Thyroid gland (tissue), 4 donors: ENCODE measurements at regions not wholly inside any gene's neighbourhood (a gene's known extent, or its start where the extent isn't known, plus 50 kb on each side); places are given as distances from the start of the nearest gene placed in this dataset.

Experiments
- DNase-seq, 2 donors: peaks; one replicate each; pipeline ENCODE4 v3.0.0-alpha.2; 2019
- H3K27ac ChIP-seq, 3 donors: fragments of 200-600 bp; sonication (generic); 1 replicate in 2 of 3; 2 replicates in 1 of 3; pipeline ENCODE4 v1.5.1; 2016 to 2019; ENCODE audit warnings: mild to moderate bottlenecking in 1 of 3, moderate library complexity in 1 of 3
- H3K27me3 ChIP-seq: fragments of 200-600 bp; sonication (generic); one replicate; pipeline ENCODE4 v1.5.1; 2019
- H3K36me3 ChIP-seq, 2 donors: fragments of 200-600 bp; sonication (generic); one replicate each; pipeline ENCODE4 v1.5.1; 2016 to 2019
- H3K4me1 ChIP-seq, 2 donors: fragments of 200-600 bp; sonication (generic); one replicate each; pipeline ENCODE4 v1.5.1; 2017 to 2019
- H3K4me3 ChIP-seq, 3 donors: fragments of 200-600 bp; sonication (generic); replicated peaks in 1 of 3; 1 replicate in 2 of 3; 2 replicates in 1 of 3; pipeline ENCODE4 v1.5.1; 2016; ENCODE audit warnings: mild to moderate bottlenecking in 1 of 3
- H3K9me3 ChIP-seq: fragments of 200-600 bp; sonication (generic); one replicate; pipeline ENCODE4 v1.5.1; 2017
- CTCF ChIP-seq, 6 experiments: fragments of 200-600 bp in 3 of 6; fragments of 450-650 bp in 3 of 6; sonication (generic) in 3 of 6; IDR thresholded peaks; one replicate each; pipeline ENCODE4 v1.5.1; 2016 to 2019; ENCODE audit warnings: antibody characterized with exemption in 6 of 6, mild to moderate bottlenecking in 2 of 6, inconsistent platforms in 1 of 6, moderate library complexity in 1 of 6
- POLR2A ChIP-seq, 2 donors: fragments of 450-650 bp; IDR thresholded peaks; one replicate each; pipeline ENCODE4 v1.6.1; 2017; ENCODE audit warnings: antibody characterized with exemption in 2 of 2, mild to moderate bottlenecking in 2 of 2, moderate library complexity in 1 of 2
- WGBS, 2 donors: methylation state at CpG; one replicate each; pipeline ENCODE4 v1.1.5; 2017; 5-methylcytosine and 5-hydroxymethylcytosine counted together
- intact Hi-C: fragments of 100-400 bp; cut with DNase I; formaldehyde crosslinking; loops from one replicate; pipeline ENCODE4 v1.15.1; 2023

- H3K27ac ChIP-seq = no peak overlapping the region
- intact Hi-C loops = no loop called here
- H3K4me3 ChIP-seq = no peak overlapping the region
- H3K27me3 ChIP-seq = no peaks in the 10 kb centered on the region
- no peaks in the 10 kb centered on the region for H3K4me1 ChIP-seq
- H3K9me3 ChIP-seq = no peaks in the 10 kb centered on the region
- no peak for TF ChIP-seq CTCF (IDR thresholded peaks at IDR 0.05)
- H3K36me3 ChIP-seq = no peaks in the 10 kb centered on the region
- no peak for DNase-seq
Observed at GRCh38 chr3:82800248-82800647, 1038.8 kb upstream of the GBE1 start.

GRCh38 chr3:82796765-82797164, 1035.3 kb upstream of the GBE1 start:
- DNase-seq = no peak
- H3K36me3 ChIP-seq = no peaks in the 10 kb centered on the region
- no peaks in the 10 kb centered on the region for H3K4me1 ChIP-seq
- no peak for TF ChIP-seq CTCF (IDR thresholded peaks at IDR 0.05)
- TF ChIP-seq POLR2A (IDR thresholded peaks at IDR 0.05) = no peak
- H3K4me3 ChIP-seq = no peak overlapping the region
- H3K9me3 ChIP-seq = no peaks in the 10 kb centered on the region
- intact Hi-C loops = no loop called here
- no peak overlapping the region for H3K27ac ChIP-seq
- no peaks in the 10 kb centered on the region for H3K27me3 ChIP-seq
- 94 to 96% methylated on average over 1 of the region's 1 CpG for WGBS, 2 donors

- H3K27ac ChIP-seq = no peak overlapping the region
- no peaks in the 10 kb centered on the region for H3K4me1 ChIP-seq
- H3K9me3 ChIP-seq = no peaks in the 10 kb centered on the region
- H3K4me3 ChIP-seq = no peak overlapping the region
- DNase-seq = no peak
- WGBS, 2 donors = 89 to 92% methylated on average over 8 to 11 of the region's 11 CpGs
- intact Hi-C loops = no loop called here
- no peaks in the 10 kb centered on the region for H3K36me3 ChIP-seq
- H3K27me3 ChIP-seq = no peaks in the 10 kb centered on the region
- TF ChIP-seq CTCF (IDR thresholded peaks at IDR 0.05) (no peak), POLR2A (IDR thresholded peaks at IDR 0.05) (no peak)
Observed at GRCh38 chr3:82791241-82791640, 1029.8 kb upstream of the GBE1 start.

GRCh38 chr3:82790307-82791097, 1029.1 kb upstream of the GBE1 start:
- H3K27me3 ChIP-seq = no peaks in the 10 kb centered on the region
- H3K4me1 ChIP-seq = no peaks in the 10 kb centered on the region
- intact Hi-C loops = no loop called here
- no peak for TF ChIP-seq POLR2A (IDR thresholded peaks at IDR 0.05)
- TF ChIP-seq CTCF (IDR thresholded peaks at IDR 0.05) = no peak
- WGBS, 2 donors = 86 to 91% methylated on average over 11 to 13 of the region's 13 CpGs
- no peak overlapping the region for H3K27ac ChIP-seq
- H3K36me3 ChIP-seq = no peaks in the 10 kb centered on the region
- no peak for DNase-seq
- H3K9me3 ChIP-seq = no peaks in the 10 kb centered on the region
- H3K4me3 ChIP-seq = no peak overlapping the region

DNA sequence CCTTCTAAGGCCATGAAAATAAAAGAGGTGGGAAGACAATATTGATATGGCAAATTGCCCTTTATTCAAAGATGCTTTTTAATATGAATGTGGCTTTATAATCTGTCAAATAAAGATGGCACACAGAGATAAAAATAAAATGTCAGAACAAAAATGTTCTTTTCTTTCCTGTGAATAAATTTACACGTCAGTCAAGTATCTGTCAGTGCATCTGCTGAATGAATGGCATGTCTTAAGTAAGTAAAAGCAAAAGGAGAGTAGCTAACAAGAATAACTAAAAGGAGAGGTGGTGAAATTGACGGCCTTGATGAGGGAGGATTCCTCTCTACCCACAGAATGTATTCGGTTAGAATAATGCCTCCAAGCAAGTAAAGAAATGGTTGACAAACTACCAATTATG, 1021.7 kb upstream of the GBE1 start:
- H3K27me3 ChIP-seq = no peaks in the 10 kb centered on the region
- 69 to 81% methylated on average over 3 of the region's 3 CpGs for WGBS, 2 donors
- TF ChIP-seq POLR2A (IDR thresholded peaks at IDR 0.05) (no peak), CTCF (IDR thresholded peaks at IDR 0.05) (no peak)
- H3K4me1 ChIP-seq = no peaks in the 10 kb centered on the region
- H3K4me3 ChIP-seq = no peak overlapping the region
- no peaks in the 10 kb centered on the region for H3K36me3 ChIP-seq
- DNase-seq = no peak
- no peaks in the 10 kb centered on the region for H3K9me3 ChIP-seq
- H3K27ac ChIP-seq = no peak overlapping the region
- intact Hi-C loops = no loop called here
